ENCODE measurements at regions not wholly inside any gene's neighbourhood (a gene's known extent, or its start where the extent isn't known, plus 50 kb on each side); places are given as distances from the start of the nearest gene placed in this dataset.

DNA sequence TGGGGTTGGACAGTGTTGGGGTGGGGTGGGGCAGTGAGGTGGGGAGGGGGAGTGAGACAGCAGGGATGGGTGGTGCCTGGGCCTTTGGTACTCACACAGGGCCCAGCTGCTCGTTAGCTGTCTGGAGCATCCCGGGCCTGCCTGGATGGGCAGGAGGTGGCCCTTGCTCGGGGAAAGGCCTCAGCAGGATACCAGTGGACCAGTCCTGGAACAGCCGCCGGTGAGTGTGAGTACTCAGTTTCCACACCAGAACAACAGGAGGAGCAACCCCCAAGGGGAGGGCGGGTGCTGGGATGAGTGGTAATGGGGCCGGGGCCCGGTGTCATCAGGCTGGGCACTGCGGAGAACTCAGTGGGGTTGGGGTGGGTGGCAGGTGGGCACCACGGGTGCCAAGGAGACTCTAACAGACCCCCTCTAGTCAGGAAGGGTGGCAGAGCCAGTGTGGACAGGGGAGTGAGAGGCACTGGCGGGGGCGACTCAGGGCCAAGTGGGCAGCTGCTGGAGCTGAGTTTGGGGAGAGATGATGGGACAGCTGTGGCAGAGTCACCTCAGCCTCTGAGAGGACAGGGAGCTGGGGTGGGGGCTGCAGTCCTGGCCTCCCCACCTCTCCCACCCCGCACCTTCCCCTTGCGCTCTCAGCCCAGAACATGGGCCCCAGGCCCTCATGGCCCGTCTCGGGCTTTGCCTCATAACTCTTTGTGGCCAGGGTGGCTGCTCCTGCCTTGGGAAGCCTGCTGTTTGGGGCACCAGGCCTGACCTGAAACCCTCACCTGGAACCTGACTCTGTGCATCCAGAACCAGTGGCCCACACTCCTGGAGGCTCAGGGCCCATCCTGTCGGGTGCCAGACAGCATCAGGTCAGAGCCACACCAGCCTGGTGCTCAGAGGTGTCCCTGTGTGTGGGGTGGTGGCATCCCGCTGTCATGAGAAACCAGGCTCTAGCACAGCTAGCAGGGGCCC lies 52.1 kb upstream of the PRR23E start:
- TF ChIP-seq, protein P1, sequence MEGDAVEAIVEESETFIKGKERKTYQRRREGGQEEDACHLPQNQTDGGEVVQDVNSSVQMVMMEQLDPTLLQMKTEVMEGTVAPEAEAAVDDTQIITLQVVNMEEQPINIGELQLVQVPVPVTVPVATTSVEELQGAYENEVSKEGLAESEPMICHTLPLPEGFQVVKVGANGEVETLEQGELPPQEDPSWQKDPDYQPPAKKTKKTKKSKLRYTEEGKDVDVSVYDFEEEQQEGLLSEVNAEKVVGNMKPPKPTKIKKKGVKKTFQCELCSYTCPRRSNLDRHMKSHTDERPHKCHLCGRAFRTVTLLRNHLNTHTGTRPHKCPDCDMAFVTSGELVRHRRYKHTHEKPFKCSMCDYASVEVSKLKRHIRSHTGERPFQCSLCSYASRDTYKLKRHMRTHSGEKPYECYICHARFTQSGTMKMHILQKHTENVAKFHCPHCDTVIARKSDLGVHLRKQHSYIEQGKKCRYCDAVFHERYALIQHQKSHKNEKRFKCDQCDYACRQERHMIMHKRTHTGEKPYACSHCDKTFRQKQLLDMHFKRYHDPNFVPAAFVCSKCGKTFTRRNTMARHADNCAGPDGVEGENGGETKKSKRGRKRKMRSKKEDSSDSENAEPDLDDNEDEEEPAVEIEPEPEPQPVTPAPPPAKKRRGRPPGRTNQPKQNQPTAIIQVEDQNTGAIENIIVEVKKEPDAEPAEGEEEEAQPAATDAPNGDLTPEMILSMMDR (IDR thresholded peaks at IDR 0.05; ENCODE audit: borderline replicate concordance, control extremely low read depth, extremely low read depth, insufficient read depth, missing control alignments): no peak
- DNase-seq (ENCODE audit: low spot score): no peak
- in situ Hi-C loops (cut with MboI; ENCODE audit: low sequenced_read_pairs, unreplicated experiment): no loop called here

DNA sequence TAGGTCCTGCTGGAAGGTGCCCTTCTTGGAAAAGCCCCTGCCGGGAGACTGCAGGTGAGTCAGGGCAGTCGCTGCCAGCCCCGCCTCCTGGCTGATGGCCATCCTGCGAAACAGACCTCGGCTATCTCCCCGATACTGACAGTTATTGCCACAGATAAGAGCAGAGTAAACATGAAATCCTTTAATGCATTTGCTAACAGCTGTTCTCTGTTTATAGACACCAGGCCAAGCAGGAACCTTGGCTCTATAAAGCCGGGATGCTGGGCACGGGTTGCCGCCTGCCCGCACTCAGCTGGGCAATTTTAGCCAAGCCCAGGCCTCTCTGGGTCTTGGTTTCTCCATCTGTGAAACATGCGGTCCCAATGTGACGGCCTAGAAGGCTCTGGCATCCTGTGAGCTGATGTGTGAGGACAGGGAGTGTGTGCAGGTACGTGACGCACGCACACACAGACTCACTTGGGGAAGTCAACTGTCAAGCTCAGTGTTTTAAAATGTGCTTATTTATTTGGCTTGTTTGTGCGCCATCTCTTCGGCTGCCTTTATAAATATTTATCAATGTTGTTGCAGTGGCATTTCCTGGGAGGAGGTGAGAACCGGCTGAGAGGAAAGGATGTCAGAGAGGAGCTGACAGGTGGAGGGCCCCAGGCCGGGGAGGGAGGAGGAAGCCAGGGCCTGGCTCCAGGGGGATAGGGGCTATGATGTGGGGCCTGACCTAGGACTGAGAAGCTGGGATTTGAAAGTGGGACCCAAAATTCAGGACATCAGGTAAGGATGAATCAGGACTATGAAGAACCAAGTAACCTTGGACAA lies 50.8 kb upstream of the PRR23E start:
- TF ChIP-seq, protein P1 (IDR thresholded peaks at IDR 0.05; ENCODE audit: borderline replicate concordance, control extremely low read depth, extremely low read depth, insufficient read depth, missing control alignments): no peak
- DNase-seq (ENCODE audit: low spot score): no peak
- in situ Hi-C loops (cut with MboI; ENCODE audit: low sequenced_read_pairs, unreplicated experiment): no loop called here

Measured in GM13976 (cell line).